Endothelial cell of umbilical vein (primary cell): ENCODE measurements at regions not wholly inside any gene's neighbourhood (a gene's known extent, or its start where the extent isn't known, plus 50 kb on each side); places are given as distances from the start of the nearest gene placed in this dataset.

Source experiments
- BruUV-seq: library from RNA; stranded (reverse); fragments of 400-500 nt; replicated peaks from 2 replicates; lab custom pipeline; 2021; lab: Mats Ljungman, UMichigan
- CTCF ChIA-PET: fragments of 300-600, 350-600 bp; sonication (Branson Sonifier 250); formaldehyde crosslinking; loops from one replicate; lab custom pipeline; 2021; ENCODE audit warnings: antibody characterized with exemption, inconsistent platforms; lab: Charles Lee
- POLR2A ChIA-PET: fragments of 300-600, 350-600 bp; sonication (Branson Sonifier 250); formaldehyde crosslinking; loops from one replicate; lab custom pipeline; 2021; ENCODE audit warnings: antibody characterized with exemption, inconsistent platforms; lab: Charles Lee
- DNase-seq: peaks from one replicate; pipeline ENCODE4 v3.0.0-alpha.2; 2011; ENCODE audit warnings: low read depth, low spot score
- FAIRE-seq: peaks from 2 replicates; lab custom pipeline; 2011; peaks lifted over from hg19 to GRCh38; lab: Jason Lieb, UNC
- H2AFZ ChIP-seq: 2 replicates; pipeline ENCODE4 v1.6.0; 2012; ENCODE audit warnings: low read depth, low read length, control low read depth, inconsistent platforms
- H3K27ac ChIP-seq: 2 replicates; pipeline ENCODE4 v1.5.1; 2011; ENCODE audit warnings: low read depth, mild to moderate bottlenecking, control low read depth, low read length, moderate library complexity; ENCODE audit not compliant: insufficient read depth
- H3K27me3 ChIP-seq, 2 experiments: 2 replicates each; pipeline versions ENCODE4 v1.6.0 to v1.6.1; 2011; ENCODE audit warnings: low read length in 2 of 2, mixed read lengths in 1 of 2; ENCODE audit not compliant: control insufficient read depth in 2 of 2, insufficient read depth in 2 of 2
- H3K36me3 ChIP-seq, 2 experiments: 2 replicates in 1 of 2; 3 replicates in 1 of 2; pipeline ENCODE4 v1.5.1; 2011; ENCODE audit warnings: low read length in 2 of 2, mild to moderate bottlenecking in 1 of 2, moderate library complexity in 1 of 2; ENCODE audit not compliant: control insufficient read depth in 2 of 2, insufficient read depth in 2 of 2; ENCODE audit errors: extremely low read depth in 1 of 2
- H3K4me1 ChIP-seq: 3 replicates; pipeline ENCODE4 v1.5.1; 2011; ENCODE audit warnings: mild to moderate bottlenecking, low read length; ENCODE audit not compliant: control insufficient read depth, insufficient read depth; ENCODE audit errors: extremely low read depth
- H3K4me2 ChIP-seq: 2 replicates; pipeline ENCODE4 v1.6.1; 2011; ENCODE audit warnings: low read length, control low read depth, mixed read lengths; ENCODE audit not compliant: insufficient read depth
- H3K4me3 ChIP-seq, 3 experiments: fragments of 200-600 bp in 1 of 3; sonication (generic), shearing (Covaris generic) in 1 of 3; replicated peaks in 1 of 3; 2 replicates each; pipeline ENCODE4 v1.5.1; 2011 to 2016; ENCODE audit warnings: control low read depth in 3 of 3, low read length in 3 of 3, mild to moderate bottlenecking in 2 of 3, inconsistent platforms in 1 of 3, low read depth in 1 of 3, moderate library complexity in 1 of 3; ENCODE audit not compliant: insufficient read depth in 1 of 3
- H3K79me2 ChIP-seq: 2 replicates; pipeline ENCODE4 v1.6.0; 2012; ENCODE audit warnings: low read length, inconsistent platforms; ENCODE audit not compliant: control insufficient read depth, insufficient read depth
- H3K9ac ChIP-seq: replicated peaks from 2 replicates; pipeline ENCODE3; 2011; ENCODE audit warnings: low read length, control low read depth; ENCODE audit not compliant: insufficient read depth; ENCODE audit errors: extremely low read depth
- H3K9me1 ChIP-seq: replicated peaks from 3 replicates; pipeline ENCODE4 v1.6.0; 2011; ENCODE audit warnings: mild to moderate bottlenecking, low read length; ENCODE audit not compliant: control insufficient read depth, insufficient read depth; ENCODE audit errors: extremely low read depth
- H3K9me3 ChIP-seq: replicated peaks from 2 replicates; pipeline ENCODE4 v1.5.1; 2012; ENCODE audit warnings: low read length, inconsistent platforms; ENCODE audit not compliant: control insufficient read depth, insufficient read depth
- H4K20me1 ChIP-seq: replicated peaks from 2 replicates; pipeline ENCODE3; 2011; ENCODE audit warnings: mild to moderate bottlenecking, low read length; ENCODE audit not compliant: control insufficient read depth, insufficient read depth; ENCODE audit errors: extremely low read depth
- CTCF ChIP-seq, 2 donors: IDR thresholded peaks; 1 replicate in 1 of 2; 2 replicates in 1 of 2; pipeline ENCODE4 v1.5.1; 2011; ENCODE audit warnings: low read length in 2 of 2, mild to moderate bottlenecking in 2 of 2, moderate library complexity in 2 of 2, control low read depth in 1 of 2, inconsistent platforms in 1 of 2, low read depth in 1 of 2; ENCODE audit not compliant: insufficient read depth in 1 of 2; ENCODE audit errors: extremely low read depth in 1 of 2
- EZH2 ChIP-seq: IDR thresholded peaks from 2 replicates; pipeline ENCODE4 v1.6.1; 2012; ENCODE audit warnings: borderline replicate concordance, low read depth, mild to moderate bottlenecking, moderate library complexity, low read length, inconsistent platforms; ENCODE audit not compliant: severe bottlenecking
- FOS ChIP-seq: IDR thresholded peaks from 2 replicates; pipeline ENCODE4 v1.6.1; 2011; ENCODE audit warnings: mild to moderate bottlenecking, low read length, moderate library complexity, borderline replicate concordance; ENCODE audit not compliant: insufficient read depth
- GATA2 ChIP-seq: IDR thresholded peaks from 2 replicates; pipeline ENCODE4 v1.7.0; 2011; ENCODE audit warnings: low read depth, mild to moderate bottlenecking, moderate library complexity, mixed read lengths, low read length; ENCODE audit not compliant: insufficient read length, insufficient read depth
- JUN ChIP-seq: IDR thresholded peaks from 2 replicates; pipeline ENCODE4 v1.6.1; 2011; ENCODE audit warnings: borderline replicate concordance, low read depth; ENCODE audit not compliant: insufficient read length, insufficient read depth
- MYC ChIP-seq: IDR thresholded peaks from one replicate; pipeline ENCODE4 v1.6.1; 2011; ENCODE audit warnings: mild to moderate bottlenecking, low read depth, low read length
- POLR2A ChIP-seq: IDR thresholded peaks from 2 replicates; pipeline ENCODE4 v1.6.1; 2012; ENCODE audit warnings: low read depth, mild to moderate bottlenecking, control low read depth, low read length
- POLR2AphosphoS5 ChIP-seq: IDR thresholded peaks from 2 replicates; pipeline ENCODE4 v1.6.1; 2012; ENCODE audit warnings: low read depth, mild to moderate bottlenecking, control low read depth, low read length, moderate library complexity; ENCODE audit not compliant: insufficient read depth
- dilution Hi-C: fragments of 300-500 bp; cut with MboI; formaldehyde crosslinking; loops from one replicate; pipeline ENCODE4 v1.15.0; 2019; ENCODE audit warnings: low sequenced_read_pairs; ENCODE audit not compliant: extremely low pct_ligation_motif_present
- intact Hi-C: fragments of 100-400 bp; cut with micrococcal nuclease; formaldehyde crosslinking; loops from one replicate; pipeline ENCODE4 v1.10.0; 2022
- TF ChIP-seq, protein P1 (sequence below): IDR thresholded peaks from 2 replicates; pipeline ENCODE4 v1.6.1; 2011; ENCODE audit not compliant: insufficient read depth, insufficient read length

DNA sequence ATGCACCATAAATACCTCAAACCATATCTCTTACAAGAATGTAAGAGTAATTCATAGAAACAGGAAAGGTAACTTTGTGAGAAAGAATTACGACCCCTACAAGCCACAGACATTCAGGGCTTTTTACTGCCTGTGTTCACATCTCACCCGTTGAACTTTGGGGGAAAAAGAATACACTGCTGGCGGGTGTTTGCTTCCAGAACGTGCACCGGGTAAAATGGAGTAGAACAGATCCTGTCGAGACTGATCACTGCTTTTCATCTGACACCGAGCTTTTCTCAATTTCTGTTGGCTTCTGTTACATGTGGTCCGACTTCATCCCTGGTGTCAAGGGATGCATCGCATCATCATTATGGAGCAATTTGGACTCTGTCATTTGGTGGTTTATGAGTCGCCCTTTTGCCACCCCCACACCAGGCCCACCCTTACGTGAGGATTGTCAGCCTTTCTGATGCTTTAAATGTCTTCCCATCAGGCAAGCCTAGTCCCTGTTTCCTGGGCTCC lies 219.2 kb upstream of the ZFP64 start:
- H3K9me3 ChIP-seq = no peaks in the 10 kb centered on the region
- DNase-seq = no peak
- no TSS peak for BruUV-seq
- H3K4me1 ChIP-seq = no peaks in the 10 kb centered on the region
- H2AFZ ChIP-seq = no peak overlapping the region
- intact Hi-C loops = no loop called here
- H3K27ac ChIP-seq = no peak overlapping the region
- H3K4me3 ChIP-seq = no peak overlapping the region
- H3K9me1 ChIP-seq = no peaks in the 10 kb centered on the region
- H3K27me3 ChIP-seq = no peaks in the 10 kb centered on the region
- POLR2A ChIA-PET = no interaction called here
- dilution Hi-C loops = no loop called here
- CTCF ChIA-PET = no interaction called here
- no peaks in the 10 kb centered on the region for H3K36me3 ChIP-seq
- TF ChIP-seq CTCF (IDR thresholded peaks at IDR 0.05; ENCODE audit: extremely low read depth in 1 of 2, insufficient read depth in 1 of 2, low read depth in 1 of 2, low read length in 2 of 2) (no peak), MYC (no peak), POLR2A (no peak), EZH2 (no peak), GATA2 (no peak), POLR2AphosphoS5 (no peak), FOS (no peak), JUN (no peak)
- TF ChIP-seq, protein P1, sequence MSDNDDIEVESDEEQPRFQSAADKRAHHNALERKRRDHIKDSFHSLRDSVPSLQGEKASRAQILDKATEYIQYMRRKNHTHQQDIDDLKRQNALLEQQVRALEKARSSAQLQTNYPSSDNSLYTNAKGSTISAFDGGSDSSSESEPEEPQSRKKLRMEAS = no peak
- H3K4me2 ChIP-seq = no peak overlapping the region
- no peak for FAIRE-seq
- no peaks in the 10 kb centered on the region for H3K79me2 ChIP-seq
- no peaks in the 10 kb centered on the region for H4K20me1 ChIP-seq
- H3K9ac ChIP-seq = no peak overlapping the region
